GM23248 (cell line): ENCODE measurements at regions not wholly inside any gene's neighbourhood (a gene's known extent, or its start where the extent isn't known, plus 50 kb on each side); places are given as distances from the start of the nearest gene placed in this dataset.
A peak's percentile ranks its signal among the peaks of the same experiment; 100 is the strongest.

ENCODE experiments used
- DNase-seq: peaks from one replicate; pipeline ENCODE4 v3.0.0-alpha.2; 2015
- H2AFZ ChIP-seq: fragments of 200-600 bp; sonication (generic); 2 replicates; pipeline ENCODE4 v1.6.1; 2016; ENCODE audit warnings: antibody characterized with exemption
- H3F3A ChIP-seq: fragments of 200-600 bp; sonication (generic); 2 replicates; pipeline ENCODE4 v1.6.1; 2016; ENCODE audit warnings: mild to moderate bottlenecking, antibody characterized with exemption, mixed run types; ENCODE audit not compliant: insufficient read depth
- H3K27ac ChIP-seq: fragments of 200-600 bp; sonication (generic); 2 replicates; pipeline ENCODE4 v1.5.1; 2016; ENCODE audit warnings: mild to moderate bottlenecking
- H3K27me3 ChIP-seq: fragments of 200-600 bp; sonication (generic); replicated peaks from 2 replicates; pipeline ENCODE4 v1.6.1; 2016; ENCODE audit warnings: mild to moderate bottlenecking; ENCODE audit not compliant: insufficient read depth
- H3K36me3 ChIP-seq: fragments of 200-600 bp; sonication (generic); 2 replicates; pipeline ENCODE4 v1.6.1; 2016; ENCODE audit warnings: low read depth, mild to moderate bottlenecking
- H3K4me1 ChIP-seq: fragments of 200-600 bp; sonication (generic); 2 replicates; pipeline ENCODE4 v1.6.1; 2016; ENCODE audit warnings: mild to moderate bottlenecking; ENCODE audit not compliant: insufficient read depth
- H3K4me2 ChIP-seq: fragments of 200-600 bp; sonication (generic); one replicate; pipeline ENCODE4 v1.6.1; 2016; ENCODE audit warnings: mild to moderate bottlenecking; ENCODE audit not compliant: unreplicated experiment
- H3K4me3 ChIP-seq: fragments of 200-600 bp; sonication (generic); 2 replicates; pipeline ENCODE4 v1.5.1; 2016; ENCODE audit warnings: mild to moderate bottlenecking
- H3K79me2 ChIP-seq: fragments of 200-600 bp; sonication (generic); 2 replicates; pipeline ENCODE4 v1.6.1; 2016; ENCODE audit warnings: mild to moderate bottlenecking; ENCODE audit not compliant: insufficient read depth
- H3K9ac ChIP-seq: fragments of 200-600 bp; sonication (generic); 2 replicates; pipeline ENCODE4 v1.6.1; 2016; ENCODE audit warnings: mild to moderate bottlenecking
- H3K9me2 ChIP-seq: fragments of 200-600 bp; sonication (generic); 2 replicates; pipeline ENCODE4 v1.6.1; 2016; ENCODE audit warnings: mixed run types, mild to moderate bottlenecking, moderate library complexity; ENCODE audit not compliant: insufficient read depth
- H3K9me3 ChIP-seq: fragments of 200-600 bp; sonication (generic); one replicate; pipeline ENCODE4 v1.6.1; 2017; ENCODE audit warnings: low read depth
- H4K20me1 ChIP-seq: fragments of 200-600 bp; sonication (generic); 2 replicates; pipeline ENCODE4 v1.6.0; 2016; ENCODE audit not compliant: insufficient read depth
- EZH2 ChIP-seq: fragments of 200-600 bp; sonication (generic); IDR thresholded peaks from 2 replicates; pipeline ENCODE4 v1.6.1; 2018; ENCODE audit warnings: antibody characterized with exemption, mild to moderate bottlenecking; ENCODE audit not compliant: insufficient read depth, poor library complexity, severe bottlenecking
- EZH2phosphoT487 ChIP-seq: fragments of 200-600 bp; sonication (generic); IDR thresholded peaks from 2 replicates; pipeline ENCODE4 v1.6.1; 2018; ENCODE audit warnings: antibody characterized with exemption, moderate library complexity, mild to moderate bottlenecking, low read depth; ENCODE audit not compliant: insufficient read depth
- WGBS, 2 experiments: methylation state at CpG; one replicate each; pipeline ENCODE4 v1.1.6; 2015 to 2017; ENCODE audit warnings: low lambda C conversion rate in 2 of 2, low coverage in 1 of 2; ENCODE audit errors: missing lambda C conversion rate in 2 of 2; 5-methylcytosine and 5-hydroxymethylcytosine counted together
- in situ Hi-C: fragments of 300-500 bp; cut with MboI; formaldehyde crosslinking; loops from 2 replicates; pipeline ENCODE4 v1.15.0; 2020

GRCh38 chr6:7664003-7664402, 61.9 kb upstream of the BMP6 start:
- Histone ChIP-seq H3K4me3 (no peak overlapping the region), H3K4me2 (no peak overlapping the region)
- in situ Hi-C loops, result no loop called here

GRCh38 chr6:7668936-7669335, 57.0 kb upstream of the BMP6 start:
- Histone ChIP-seq H3K4me1 (peaks cover 32% of the 10 kb centered on the region), H4K20me1 (no peaks in the 10 kb centered on the region), H3K4me3 (no peak overlapping the region), H3K4me2 (no peak overlapping the region), H3K79me2 (no peaks in the 10 kb centered on the region), H3K9ac (no peak overlapping the region), H3K9me3 (no peaks in the 10 kb centered on the region), H2AFZ (no peak overlapping the region), H3K27me3 (no peaks in the 10 kb centered on the region), H3K9me2 (no peaks in the 10 kb centered on the region), H3K36me3 (no peaks in the 10 kb centered on the region), H3K27ac (no peak overlapping the region), H3F3A (peaks cover 35% of the 10 kb centered on the region)
- TF ChIP-seq EZH2 (no peak), EZH2phosphoT487 (no peak)
- WGBS, 2 experiments, result 95 to 100% methylated on average over 1 of the region's 1 CpG
- in situ Hi-C loops, result no loop called here
- DNase-seq, result no peak

More at GRCh38 chr6:7664003-7664402, 61.9 kb upstream of the BMP6 start:
- DNase-seq, result no peak
- no peak for TF ChIP-seq EZH2phosphoT487
- no peak for TF ChIP-seq EZH2
- Histone ChIP-seq H3K27me3 (no peaks in the 10 kb centered on the region), H3K9me3 (no peaks in the 10 kb centered on the region), H3K9me2 (no peaks in the 10 kb centered on the region), H3K79me2 (no peaks in the 10 kb centered on the region), H3K4me1 (no peaks in the 10 kb centered on the region), H3K36me3 (no peaks in the 10 kb centered on the region), H4K20me1 (no peaks in the 10 kb centered on the region), H3K27ac (no peak overlapping the region), H3F3A (no peaks in the 10 kb centered on the region), H2AFZ (no peak overlapping the region), H3K9ac (no peak overlapping the region)
- WGBS, 2 experiments, result 79 to 89% methylated on average over 1 of the region's 1 CpG

GRCh38 chr6:7669742-7670141, 56.2 kb upstream of the BMP6 start:
- WGBS, 2 experiments, result 98% methylated on average over 4 of the region's 4 CpGs
- Histone ChIP-seq H3F3A (peaks cover 36% of the 10 kb centered on the region), H3K9me3 (no peaks in the 10 kb centered on the region), H3K4me3 (no peak overlapping the region), H3K9me2 (no peaks in the 10 kb centered on the region), H3K36me3 (no peaks in the 10 kb centered on the region), H3K79me2 (no peaks in the 10 kb centered on the region), H2AFZ (no peak overlapping the region), H3K27ac (no peak overlapping the region), H3K4me1 (peaks cover 32% of the 10 kb centered on the region), H3K9ac (no peak overlapping the region), H3K4me2 (no peak overlapping the region), H4K20me1 (no peaks in the 10 kb centered on the region), H3K27me3 (no peaks in the 10 kb centered on the region)
- in situ Hi-C loops, result no loop called here
- TF ChIP-seq EZH2phosphoT487 (no peak), EZH2 (no peak)
- no peak for DNase-seq

- Histone ChIP-seq H3K4me3 (peak overlapping the region; percentile 73), H3K9me3 (no peaks in the 10 kb centered on the region), H2AFZ (0 out of 2 replicates have a peak overlapping the region, but pooled peaks have one; percentile 88), H3K79me2 (no peaks in the 10 kb centered on the region), H4K20me1 (no peaks in the 10 kb centered on the region), H3K27ac (peak overlapping the region; percentile 96), H3K27me3 (no peaks in the 10 kb centered on the region), H3K9me2 (no peaks in the 10 kb centered on the region), H3K4me2 (peak overlapping the region; percentile 95), H3F3A (peaks cover 36% of the 10 kb centered on the region), H3K4me1 (peaks cover 32% of the 10 kb centered on the region), H3K9ac (peak overlapping the region; percentile 91), H3K36me3 (no peaks in the 10 kb centered on the region)
- in situ Hi-C loops, result no loop called here
- DNase-seq, result peak; percentile 96
- 0 to 1% methylated on average over 7 of the region's 7 CpGs for WGBS, 2 experiments
- TF ChIP-seq EZH2 (no peak), EZH2phosphoT487 (no peak)
These were observed 54.8 kb upstream of the BMP6 start for GRCh38 chr6:7671076-7671475.

- TF ChIP-seq EZH2phosphoT487 (no peak), EZH2 (no peak)
- Histone ChIP-seq H3K9ac (peak overlapping the region; percentile 91), H3K79me2 (no peaks in the 10 kb centered on the region), H2AFZ (peak overlapping the region; percentile 88; the same call in 1 of the 2 replicates), H3K36me3 (no peaks in the 10 kb centered on the region), H3K9me2 (no peaks in the 10 kb centered on the region), H3K9me3 (no peaks in the 10 kb centered on the region), H3F3A (peaks cover 36% of the 10 kb centered on the region), H3K4me2 (peak overlapping the region; percentile 95), H3K27me3 (no peaks in the 10 kb centered on the region), H3K27ac (peak overlapping the region; percentile 96), H4K20me1 (no peaks in the 10 kb centered on the region), H3K4me3 (peak overlapping the region; percentile 73), H3K4me1 (peaks cover 32% of the 10 kb centered on the region)
- in situ Hi-C loops, result no loop called here
- 0 to 2% methylated on average over 3 of the region's 3 CpGs for WGBS, 2 experiments
- DNase-seq, result peak; percentile 76
These were observed 54.3 kb upstream of the BMP6 start for GRCh38 chr6:7671581-7671980.
